Memory B cell (primary cell): ENCODE measurements at regions not wholly inside any gene's neighbourhood (a gene's known extent, or its start where the extent isn't known, plus 50 kb on each side); places are given as distances from the start of the nearest gene placed in this dataset.

Experiments
- ATAC-seq: fragments of 150-1000 bp; cut with Tn5 transposase; 2 replicates; pipeline ENCODE4 v1.10.0; 2021; ENCODE audit warnings: low read depth, mild to moderate bottlenecking, moderate library complexity
- DNase-seq, 2 donors: peaks; one replicate each; pipeline ENCODE4 v3.0.0; 2022; ENCODE audit warnings: low spot score in 2 of 2
- H3K27ac Mint-ChIP-seq: one replicate; pipeline ENCODE4 v1.8.0; 2022; ENCODE audit warnings: mild to moderate bottlenecking, moderate library complexity, mixed read lengths
- H3K27me3 Mint-ChIP-seq: one replicate; pipeline ENCODE4 v1.8.0; 2022; ENCODE audit warnings: mixed read lengths
- H3K36me3 Mint-ChIP-seq: one replicate; pipeline ENCODE4 v1.8.0; 2022; ENCODE audit warnings: mild to moderate bottlenecking, mixed read lengths
- H3K4me1 Mint-ChIP-seq: one replicate; pipeline ENCODE4 v1.8.0; 2022; ENCODE audit warnings: mixed read lengths
- H3K4me3 Mint-ChIP-seq: one replicate; pipeline ENCODE4 v1.8.0; 2022; ENCODE audit warnings: mild to moderate bottlenecking, moderate library complexity, mixed read lengths
- H3K9me3 Mint-ChIP-seq: one replicate; pipeline ENCODE4 v1.8.0; 2022; ENCODE audit warnings: mixed read lengths

GRCh38 chr5:175388531-175388930, 55.5 kb downstream of the DRD1 start:
- H3K4me3 Mint-ChIP-seq, result no peak overlapping the region
- H3K27ac Mint-ChIP-seq, result no peak overlapping the region
- H3K36me3 Mint-ChIP-seq, result no peaks in the 10 kb centered on the region
- H3K27me3 Mint-ChIP-seq, result no peaks in the 10 kb centered on the region
- DNase-seq (no peak), ATAC-seq (no peak)
- no peaks in the 10 kb centered on the region for H3K4me1 Mint-ChIP-seq
- peaks cover 3% of the 10 kb centered on the region for H3K9me3 Mint-ChIP-seq

DNA sequence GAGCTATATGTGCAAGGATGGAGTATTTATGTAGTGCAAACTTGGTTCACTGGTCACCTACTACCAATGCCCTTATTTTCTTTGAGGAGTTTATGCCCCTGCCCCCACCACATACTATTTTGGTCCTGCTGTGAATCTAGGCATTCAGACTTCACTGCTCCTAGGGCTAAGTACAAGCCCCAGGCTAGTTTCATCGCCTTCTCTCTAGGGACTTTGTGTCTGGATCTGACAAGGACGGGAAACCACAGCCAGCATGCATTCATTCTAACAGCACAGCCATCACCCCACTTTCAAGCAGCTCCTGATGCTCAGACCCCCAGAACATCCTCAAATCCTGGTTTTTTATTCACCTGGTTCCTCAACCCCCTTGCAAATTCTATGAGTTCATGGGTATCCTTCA, 56.8 kb downstream of the DRD1 start:
- Mint-ChIP-seq H3K27me3 (no peaks in the 10 kb centered on the region), H3K9me3 (peaks cover 3% of the 10 kb centered on the region), H3K4me3 (no peak overlapping the region), H3K36me3 (no peaks in the 10 kb centered on the region), H3K4me1 (no peaks in the 10 kb centered on the region), H3K27ac (no peak overlapping the region)
- ATAC-seq (no peak), DNase-seq (no peak)

- Mint-ChIP-seq H3K9me3 (peaks cover 3% of the 10 kb centered on the region), H3K27ac (no peak overlapping the region), H3K4me3 (no peak overlapping the region), H3K36me3 (no peaks in the 10 kb centered on the region), H3K4me1 (no peaks in the 10 kb centered on the region), H3K27me3 (no peaks in the 10 kb centered on the region)
- no peak for ATAC-seq
- no peak for DNase-seq
Measured at GRCh38 chr5:175386526-175386925, 57.5 kb downstream of the DRD1 start.

DNA sequence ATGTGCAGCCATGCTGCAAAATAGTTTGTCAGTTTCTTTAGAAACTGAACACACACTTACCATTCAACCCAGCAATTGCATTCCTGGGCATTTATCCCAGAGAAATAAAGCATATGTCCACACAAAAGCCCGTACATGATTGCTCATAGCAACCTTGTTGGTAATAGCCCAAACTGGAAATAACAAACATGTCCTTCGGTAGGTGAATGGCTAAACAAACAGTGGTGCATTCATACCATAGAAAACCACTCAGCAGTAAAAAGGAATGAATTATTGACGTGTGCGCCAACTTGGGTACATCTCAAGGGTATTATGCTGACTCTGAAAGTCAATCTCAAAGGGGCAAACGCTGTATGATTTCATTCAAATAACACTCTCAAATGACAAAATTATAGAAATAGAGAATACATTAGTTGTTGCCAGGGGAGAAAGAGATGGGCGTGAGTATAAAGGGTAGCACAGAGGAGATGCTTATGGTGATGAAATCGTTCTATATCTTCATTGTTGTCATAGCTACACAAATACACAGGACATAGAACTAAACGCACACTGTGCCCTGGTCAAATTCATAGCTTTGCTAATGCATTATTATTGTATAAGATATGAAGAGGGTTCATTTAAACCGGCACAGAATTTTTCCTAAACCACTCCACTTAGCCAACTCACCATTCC, 58.2 kb downstream of the DRD1 start:
- peaks cover 3% of the 10 kb centered on the region for H3K9me3 Mint-ChIP-seq
- no peaks in the 10 kb centered on the region for H3K36me3 Mint-ChIP-seq
- no peaks in the 10 kb centered on the region for H3K4me1 Mint-ChIP-seq
- ATAC-seq, result no peak
- no peaks in the 10 kb centered on the region for H3K27me3 Mint-ChIP-seq
- no peak overlapping the region for H3K27ac Mint-ChIP-seq
- H3K4me3 Mint-ChIP-seq, result no peak overlapping the region
- DNase-seq, result no peak

DNA sequence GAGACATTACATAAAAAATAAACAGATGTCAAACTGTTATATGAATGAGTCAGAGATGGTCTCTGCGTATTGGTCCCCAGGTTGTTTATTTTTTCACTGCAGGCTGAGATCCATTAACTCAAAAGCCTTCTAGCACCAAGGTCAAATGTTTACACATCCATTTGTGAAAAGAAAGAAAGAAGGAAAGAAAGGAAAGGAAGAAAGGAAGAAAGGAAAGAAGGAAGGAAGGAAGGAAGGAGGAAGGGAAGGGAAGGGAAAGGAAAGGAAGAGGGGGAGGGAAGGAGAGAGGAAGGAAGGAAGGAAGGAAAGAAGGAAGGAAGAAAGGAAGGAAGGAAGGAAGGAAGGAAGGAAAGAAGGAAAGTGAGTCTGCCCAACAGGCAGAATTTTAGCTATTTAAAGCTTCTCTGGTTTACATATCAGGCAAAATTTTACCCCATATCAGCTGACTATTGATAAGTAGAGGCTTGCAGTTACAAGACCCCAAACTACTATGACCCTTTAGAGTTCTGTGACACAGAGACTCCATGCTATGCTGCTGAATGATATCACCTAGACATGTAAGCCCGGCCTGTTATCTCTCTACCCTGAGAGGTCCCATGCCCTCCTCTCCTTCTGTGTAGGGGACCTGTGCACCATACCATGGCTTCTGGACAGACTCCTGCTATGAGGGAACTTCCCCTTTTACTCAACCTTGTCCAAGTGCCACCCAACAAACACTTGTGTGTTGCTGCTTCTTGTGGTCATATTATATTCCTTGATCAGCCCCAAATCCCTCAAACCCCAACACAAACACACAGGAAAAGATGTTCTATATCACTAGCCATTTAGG, 59.0 kb downstream of the DRD1 start:
- Mint-ChIP-seq H3K9me3 (peaks cover 3% of the 10 kb centered on the region), H3K4me1 (no peaks in the 10 kb centered on the region), H3K4me3 (no peak overlapping the region), H3K36me3 (no peaks in the 10 kb centered on the region), H3K27me3 (no peaks in the 10 kb centered on the region), H3K27ac (no peak overlapping the region)
- DNase-seq (no peak), ATAC-seq (no peak)

GRCh38 chr5:175383350-175383749, 60.6 kb downstream of the DRD1 start:
- DNase-seq (no peak), ATAC-seq (no peak)
- H3K4me3 Mint-ChIP-seq, result no peak overlapping the region
- H3K27me3 Mint-ChIP-seq, result no peaks in the 10 kb centered on the region
- peaks cover 3% of the 10 kb centered on the region for H3K9me3 Mint-ChIP-seq
- H3K4me1 Mint-ChIP-seq, result no peaks in the 10 kb centered on the region
- H3K36me3 Mint-ChIP-seq, result no peaks in the 10 kb centered on the region
- no peak overlapping the region for H3K27ac Mint-ChIP-seq

DNA sequence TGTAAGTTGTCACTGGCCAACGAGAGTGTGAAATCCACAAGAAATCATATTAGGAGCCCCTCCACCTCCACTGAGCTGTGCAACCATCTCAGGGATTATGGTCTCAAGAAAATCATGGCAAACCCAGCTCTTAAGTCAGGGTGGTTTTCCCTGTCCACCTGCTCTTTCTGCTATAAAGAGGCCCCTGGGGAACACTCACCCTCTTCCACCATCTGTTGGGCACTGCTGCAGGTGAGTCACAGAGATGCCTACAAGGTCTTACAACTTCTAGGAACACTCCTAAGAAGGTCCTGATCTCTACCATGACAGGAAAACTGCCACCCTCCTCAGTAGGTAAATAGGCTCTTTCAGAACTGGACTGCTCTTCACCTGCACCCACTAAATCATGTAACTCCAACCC, 61.8 kb downstream of the DRD1 start:
- DNase-seq (no peak), ATAC-seq (no peak)
- Mint-ChIP-seq H3K27me3 (peaks cover 4% of the 10 kb centered on the region), H3K36me3 (peaks cover 3% of the 10 kb centered on the region), H3K9me3 (peaks cover 3% of the 10 kb centered on the region), H3K4me3 (no peak overlapping the region), H3K27ac (no peak overlapping the region), H3K4me1 (no peaks in the 10 kb centered on the region)

GRCh38 chr5:175381130-175381529, 62.9 kb downstream of the DRD1 start:
- ATAC-seq, result no peak
- DNase-seq, result no peak
- H3K4me3 Mint-ChIP-seq, result no peak overlapping the region
- peaks cover 3% of the 10 kb centered on the region for H3K36me3 Mint-ChIP-seq
- peaks cover 4% of the 10 kb centered on the region for H3K27me3 Mint-ChIP-seq
- no peak overlapping the region for H3K27ac Mint-ChIP-seq
- H3K4me1 Mint-ChIP-seq, result no peaks in the 10 kb centered on the region
- H3K9me3 Mint-ChIP-seq, result peaks cover 3% of the 10 kb centered on the region

- H3K4me1 Mint-ChIP-seq, result no peaks in the 10 kb centered on the region
- H3K36me3 Mint-ChIP-seq, result peaks cover 3% of the 10 kb centered on the region
- no peak for ATAC-seq
- H3K9me3 Mint-ChIP-seq, result peaks cover 3% of the 10 kb centered on the region
- no peak overlapping the region for H3K27ac Mint-ChIP-seq
- peaks cover 6% of the 10 kb centered on the region for H3K27me3 Mint-ChIP-seq
- no peak for DNase-seq
- H3K4me3 Mint-ChIP-seq, result no peak overlapping the region
Measured at GRCh38 chr5:175380701-175381100, 63.3 kb downstream of the DRD1 start.

GRCh38 chr5:175379867-175380266, 64.1 kb downstream of the DRD1 start:
- peaks cover 9% of the 10 kb centered on the region for H3K27me3 Mint-ChIP-seq
- peaks cover 3% of the 10 kb centered on the region for H3K9me3 Mint-ChIP-seq
- no peak overlapping the region for H3K27ac Mint-ChIP-seq
- H3K36me3 Mint-ChIP-seq, result peaks cover 3% of the 10 kb centered on the region
- H3K4me1 Mint-ChIP-seq, result no peaks in the 10 kb centered on the region
- ATAC-seq (no peak), DNase-seq (no peak)
- no peak overlapping the region for H3K4me3 Mint-ChIP-seq

DNA sequence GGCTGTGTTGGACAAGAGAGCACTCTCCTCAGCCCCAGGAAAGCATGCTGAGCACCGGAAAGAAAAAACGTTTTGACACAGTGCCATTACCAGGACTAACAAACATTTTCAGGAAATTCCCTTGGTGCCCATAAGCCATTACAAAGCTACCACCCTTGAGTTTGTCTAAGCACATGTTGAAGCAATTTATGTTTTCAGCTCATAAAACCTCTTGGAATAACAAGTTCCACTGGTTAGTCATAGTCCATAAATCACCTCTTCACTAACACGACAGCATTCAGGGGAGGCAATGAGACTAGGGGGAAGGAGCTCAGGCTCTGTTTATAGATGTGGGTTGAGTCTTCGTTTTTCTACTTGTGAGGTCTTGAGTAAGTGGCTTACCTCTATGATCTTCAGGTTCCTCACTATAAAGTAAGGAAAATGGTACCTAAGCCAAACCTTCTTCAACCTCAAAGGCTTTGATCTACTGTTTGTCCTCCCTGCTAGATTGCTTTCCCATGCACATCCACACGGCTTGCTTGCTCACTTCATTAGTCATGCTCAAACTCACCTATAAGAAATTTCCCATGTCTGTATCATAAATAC, 65.4 kb downstream of the DRD1 start:
- Mint-ChIP-seq H3K36me3 (peaks cover 3% of the 10 kb centered on the region), H3K4me3 (no peak overlapping the region), H3K27me3 (peaks cover 9% of the 10 kb centered on the region), H3K27ac (no peak overlapping the region), H3K4me1 (no peaks in the 10 kb centered on the region), H3K9me3 (no peaks in the 10 kb centered on the region)
- DNase-seq, result no peak
- no peak for ATAC-seq

DNA sequence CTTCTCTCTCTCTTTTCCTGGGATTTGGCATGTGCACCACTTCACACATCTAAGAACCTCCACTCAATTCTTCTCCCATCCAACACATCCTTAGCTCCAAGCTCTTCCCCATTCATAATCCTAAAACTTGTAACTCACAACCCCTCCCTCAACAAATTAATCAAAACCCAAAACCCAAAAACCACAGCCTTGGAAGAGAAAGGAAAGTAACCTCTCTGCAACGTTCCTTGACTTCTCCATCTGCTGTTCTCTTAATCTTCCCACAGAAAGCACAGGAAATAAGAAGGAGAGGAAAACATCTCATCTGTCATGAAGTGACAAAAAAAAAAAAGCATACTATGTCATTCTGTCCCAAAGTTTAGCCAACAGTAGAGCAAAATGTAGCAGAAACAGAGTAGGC, 66.2 kb downstream of the DRD1 start:
- ATAC-seq (no peak), DNase-seq (no peak)
- H3K4me1 Mint-ChIP-seq, result no peaks in the 10 kb centered on the region
- H3K27ac Mint-ChIP-seq, result no peak overlapping the region
- H3K4me3 Mint-ChIP-seq, result no peak overlapping the region
- peaks cover 9% of the 10 kb centered on the region for H3K27me3 Mint-ChIP-seq
- peaks cover 3% of the 10 kb centered on the region for H3K36me3 Mint-ChIP-seq
- H3K9me3 Mint-ChIP-seq, result no peaks in the 10 kb centered on the region

- Mint-ChIP-seq H3K36me3 (peaks cover 3% of the 10 kb centered on the region), H3K27ac (no peak overlapping the region), H3K4me1 (no peaks in the 10 kb centered on the region), H3K4me3 (no peak overlapping the region), H3K9me3 (peaks cover 3% of the 10 kb centered on the region), H3K27me3 (peaks cover 13% of the 10 kb centered on the region)
- DNase-seq (no peak), ATAC-seq (no peak)
Measured at GRCh38 chr5:175374166-175374875, 69.7 kb downstream of the DRD1 start.

DNA sequence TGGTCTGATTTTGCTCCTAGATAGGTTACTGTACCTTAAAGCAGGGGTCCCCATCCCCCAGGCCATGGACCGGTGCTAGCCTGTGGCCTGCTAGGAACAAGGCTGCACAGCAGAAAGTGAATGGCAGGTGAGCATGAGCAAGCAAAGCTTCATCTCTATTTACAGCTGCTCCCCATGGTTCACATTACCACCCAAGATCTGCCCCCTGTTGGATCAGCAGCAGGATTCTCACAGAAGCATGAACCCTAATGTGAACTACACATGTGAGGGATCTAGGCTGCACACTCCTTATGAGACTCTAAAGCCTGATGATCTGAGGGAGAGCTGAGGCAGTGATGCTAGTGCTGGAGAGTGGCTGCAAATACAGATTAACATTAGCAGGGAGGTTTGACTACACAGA, 78.1 kb downstream of the DRD1 start:
- DNase-seq (no peak), ATAC-seq (no peak)
- Mint-ChIP-seq H3K36me3 (no peaks in the 10 kb centered on the region), H3K27me3 (peaks cover 9% of the 10 kb centered on the region), H3K9me3 (no peaks in the 10 kb centered on the region), H3K4me3 (no peak overlapping the region), H3K27ac (no peak overlapping the region), H3K4me1 (no peaks in the 10 kb centered on the region)
